Body of pancreas (tissue), 4 donors: ENCODE measurements at regions not wholly inside any gene's neighbourhood (a gene's known extent, or its start where the extent isn't known, plus 50 kb on each side); places are given as distances from the start of the nearest gene placed in this dataset.
A peak's percentile ranks its signal among the peaks of the same experiment; 100 is the strongest.

Experiments
- ATAC-seq: fragments of 150-250 bp; one replicate; pipeline ENCODE4 v1.9.1; 2016
- DNase-seq, 4 donors: peaks; one replicate each; pipeline ENCODE4 v3.0.0-alpha.2; 2019
- H3K27ac ChIP-seq, 4 donors: fragments of 200-600 bp; sonication (generic); 1 replicate in 3 of 4; 2 replicates in 1 of 4; pipeline versions ENCODE4 v1.5.1 to v1.6.1; 2016 to 2019; ENCODE audit warnings: mild to moderate bottlenecking in 1 of 4, mixed read lengths in 1 of 4, moderate library complexity in 1 of 4
- H3K27me3 ChIP-seq, 2 donors: fragments of 200-600 bp; sonication (generic); one replicate each; pipeline ENCODE4 v1.6.0; 2016; ENCODE audit warnings: mild to moderate bottlenecking in 1 of 2
- H3K36me3 ChIP-seq, 2 donors: fragments of 200-600 bp; sonication (generic); replicated peaks in 1 of 2; 2 replicates each; pipeline ENCODE4 v1.5.1; 2016; ENCODE audit warnings: low read depth in 2 of 2; ENCODE audit not compliant: insufficient read depth in 1 of 2
- H3K4me1 ChIP-seq: fragments of 200-600 bp; sonication (generic); one replicate; pipeline ENCODE4 v1.6.0; 2016
- H3K4me3 ChIP-seq, 2 donors: fragments of 200-600 bp; sonication (generic); 1 replicate in 1 of 2; 2 replicates in 1 of 2; pipeline ENCODE4 v1.5.1; 2016 to 2019
- H3K9me3 ChIP-seq, 3 donors: fragments of 200-600 bp; sonication (generic); 1 replicate in 2 of 3; 2 replicates in 1 of 3; pipeline ENCODE4 v1.5.1; 2016
- POLR2A ChIP-seq, 3 donors: fragments of 450-650 bp; IDR thresholded peaks; one replicate each; pipeline ENCODE4 v1.6.1; 2016; ENCODE audit warnings: antibody characterized with exemption in 3 of 3, mild to moderate bottlenecking in 2 of 3
- whole genome bisulfite sequencing, 2 donors: methylation state at CpG; one replicate each; pipeline ENCODE4 v1.1.5; 2017; 5-methylcytosine and 5-hydroxymethylcytosine counted together
- intact Hi-C: fragments of 100-400 bp; cut with DNase I; formaldehyde crosslinking; loops from one replicate; pipeline ENCODE4 v1.15.1; 2023
- TF ChIP-seq, protein P1 (sequence below), 7 experiments: fragments of 450-650 bp in 4 of 7; fragments of 200-600 bp in 3 of 7; sonication (generic) in 3 of 7; IDR thresholded peaks; one replicate each; pipeline ENCODE4 v1.5.1; 2016 to 2019; ENCODE audit warnings: antibody characterized with exemption in 7 of 7

DNA sequence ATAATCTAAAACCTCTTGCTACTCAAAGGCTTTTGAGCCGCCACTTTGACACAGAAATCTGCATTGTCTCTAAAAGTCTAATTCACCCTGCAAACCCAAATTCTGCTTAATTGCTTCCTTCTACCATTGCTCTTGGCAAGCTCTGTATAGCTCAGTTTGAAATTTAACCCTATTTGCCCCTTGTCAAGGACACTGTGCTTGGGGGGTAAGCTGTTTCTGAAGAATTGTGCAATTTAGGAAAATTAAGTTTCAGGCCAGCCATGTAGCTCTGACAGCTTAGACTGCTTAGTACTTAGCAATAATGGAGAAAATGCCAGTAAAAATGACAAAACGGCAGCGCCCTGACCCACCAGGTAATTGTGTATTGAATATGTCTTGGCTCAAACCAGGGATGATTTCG is 282.2 kb downstream of the OLFM4 start:
- 38 to 42% methylated on average over 4 of the region's 4 CpGs for WGBS, 2 donors
- H3K36me3 ChIP-seq: no peaks in the 10 kb centered on the region
- H3K9me3 ChIP-seq: no peaks in the 10 kb centered on the region
- peak overlapping the region in 1 of 4 donors; percentile 1 for H3K27ac ChIP-seq
- intact Hi-C loops: no loop called here
- H3K4me3 ChIP-seq: no peak overlapping the region
- no peak for DNase-seq
- peak; percentile 77 for ATAC-seq
- no peaks in the 10 kb centered on the region for H3K27me3 ChIP-seq
- TF ChIP-seq POLR2A (IDR thresholded peaks at IDR 0.05): no peak
- TF ChIP-seq, protein P1, sequence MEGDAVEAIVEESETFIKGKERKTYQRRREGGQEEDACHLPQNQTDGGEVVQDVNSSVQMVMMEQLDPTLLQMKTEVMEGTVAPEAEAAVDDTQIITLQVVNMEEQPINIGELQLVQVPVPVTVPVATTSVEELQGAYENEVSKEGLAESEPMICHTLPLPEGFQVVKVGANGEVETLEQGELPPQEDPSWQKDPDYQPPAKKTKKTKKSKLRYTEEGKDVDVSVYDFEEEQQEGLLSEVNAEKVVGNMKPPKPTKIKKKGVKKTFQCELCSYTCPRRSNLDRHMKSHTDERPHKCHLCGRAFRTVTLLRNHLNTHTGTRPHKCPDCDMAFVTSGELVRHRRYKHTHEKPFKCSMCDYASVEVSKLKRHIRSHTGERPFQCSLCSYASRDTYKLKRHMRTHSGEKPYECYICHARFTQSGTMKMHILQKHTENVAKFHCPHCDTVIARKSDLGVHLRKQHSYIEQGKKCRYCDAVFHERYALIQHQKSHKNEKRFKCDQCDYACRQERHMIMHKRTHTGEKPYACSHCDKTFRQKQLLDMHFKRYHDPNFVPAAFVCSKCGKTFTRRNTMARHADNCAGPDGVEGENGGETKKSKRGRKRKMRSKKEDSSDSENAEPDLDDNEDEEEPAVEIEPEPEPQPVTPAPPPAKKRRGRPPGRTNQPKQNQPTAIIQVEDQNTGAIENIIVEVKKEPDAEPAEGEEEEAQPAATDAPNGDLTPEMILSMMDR (IDR thresholded peaks at IDR 0.05): no peak
- no peaks in the 10 kb centered on the region for H3K4me1 ChIP-seq

DNA sequence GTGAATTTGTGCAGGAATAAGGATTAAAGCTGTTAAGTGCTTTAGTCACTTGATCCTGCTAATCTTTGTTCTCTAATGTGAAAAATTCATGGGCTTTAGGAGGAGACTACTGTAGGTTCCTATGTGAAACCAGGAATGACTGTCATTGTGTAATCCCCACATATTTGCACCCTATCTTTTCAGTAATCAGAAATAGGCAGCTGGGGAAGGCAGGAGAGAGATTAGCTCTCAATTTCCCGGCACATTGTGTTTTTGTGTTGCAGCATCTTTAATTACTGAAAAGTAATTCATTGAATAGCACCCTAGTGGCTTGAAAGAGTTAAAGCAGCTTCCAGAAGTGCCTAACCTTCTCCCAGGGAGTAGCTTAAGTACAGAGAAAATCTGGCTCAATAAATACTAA is 282.9 kb downstream of the OLFM4 start:
- no peak for ATAC-seq
- H3K4me1 ChIP-seq: no peaks in the 10 kb centered on the region
- no peak for TF ChIP-seq POLR2A (IDR thresholded peaks at IDR 0.05)
- TF ChIP-seq, protein P1 (IDR thresholded peaks at IDR 0.05): no peak

DNA sequence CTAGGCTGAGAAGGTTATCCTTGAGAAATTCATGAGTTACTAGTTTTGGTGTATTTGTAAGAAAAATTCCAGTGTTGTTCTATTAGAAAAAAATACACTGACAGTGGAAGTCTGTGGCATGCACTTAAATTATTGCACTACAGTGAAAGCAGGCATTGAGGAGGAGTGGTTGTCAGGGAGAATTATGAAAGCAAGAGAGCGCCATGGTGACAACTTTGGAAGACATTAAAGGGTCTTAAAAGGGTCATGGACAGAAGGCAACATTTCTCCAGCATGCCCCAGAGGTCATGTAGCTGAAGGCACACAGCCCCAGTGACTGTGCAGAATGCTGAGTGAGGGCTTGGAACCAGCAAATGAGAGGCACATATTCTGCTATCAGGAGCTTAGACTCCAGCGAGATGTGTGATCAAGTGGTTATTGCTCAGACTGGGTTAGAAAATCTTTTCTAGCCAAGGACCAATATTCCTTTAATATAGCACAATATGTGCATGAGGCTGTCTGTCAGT is 292.7 kb downstream of the OLFM4 start:
- DNase-seq: no peak

More for the DNA sequence above, 282.9 kb downstream of the OLFM4 start:
- WGBS, 2 donors: 11 to 27% methylated on average over 1 of the region's 1 CpG
- H3K36me3 ChIP-seq: no peaks in the 10 kb centered on the region
- no peak overlapping the region for H3K27ac ChIP-seq
- H3K4me3 ChIP-seq: no peak overlapping the region
- intact Hi-C loops: no loop called here
- H3K27me3 ChIP-seq: no peaks in the 10 kb centered on the region
- H3K9me3 ChIP-seq: no peaks in the 10 kb centered on the region
- no peak for DNase-seq

DNA sequence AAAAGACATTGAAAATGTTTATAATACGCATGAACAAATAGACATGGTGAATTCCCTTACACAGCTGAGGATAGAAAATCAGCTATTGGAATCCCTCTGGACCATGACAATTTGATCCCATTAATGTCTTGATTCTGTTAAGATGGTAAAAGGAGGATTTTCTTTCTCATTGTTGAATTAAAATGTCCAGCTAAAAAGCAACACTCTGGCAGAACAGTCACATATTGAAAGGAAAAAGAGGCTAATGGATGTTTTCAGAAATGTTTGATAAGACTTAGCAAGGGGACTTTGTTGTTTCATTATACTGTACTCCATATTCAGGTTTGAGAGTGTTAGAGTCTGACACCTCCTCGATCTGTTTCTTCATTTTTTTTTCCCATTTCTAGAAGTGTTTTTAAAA is 296.0 kb downstream of the OLFM4 start:
- no peaks in the 10 kb centered on the region for H3K9me3 ChIP-seq
- H3K27me3 ChIP-seq: no peaks in the 10 kb centered on the region
- no peak for ATAC-seq
- no peaks in the 10 kb centered on the region for H3K36me3 ChIP-seq
- H3K27ac ChIP-seq: no peak overlapping the region
- TF ChIP-seq POLR2A (IDR thresholded peaks at IDR 0.05): no peak
- TF ChIP-seq, protein P1 (IDR thresholded peaks at IDR 0.05): no peak
- 30 to 52% methylated on average over 2 of the region's 2 CpGs for WGBS, 2 donors
- H3K4me3 ChIP-seq: no peak overlapping the region
- intact Hi-C loops: no loop called here
- H3K4me1 ChIP-seq: no peaks in the 10 kb centered on the region
- DNase-seq: no peak

More for the DNA sequence above, 292.7 kb downstream of the OLFM4 start:
- Histone ChIP-seq H3K27me3 (no peaks in the 10 kb centered on the region), H3K9me3 (no peaks in the 10 kb centered on the region), H3K27ac (no peak overlapping the region), H3K4me1 (no peaks in the 10 kb centered on the region), H3K36me3 (no peaks in the 10 kb centered on the region), H3K4me3 (no peak overlapping the region)
- no peak for ATAC-seq
- 50 to 59% methylated on average over 2 of the region's 2 CpGs for WGBS, 2 donors
- TF ChIP-seq POLR2A (IDR thresholded peaks at IDR 0.05): no peak
- intact Hi-C loops: no loop called here

DNA sequence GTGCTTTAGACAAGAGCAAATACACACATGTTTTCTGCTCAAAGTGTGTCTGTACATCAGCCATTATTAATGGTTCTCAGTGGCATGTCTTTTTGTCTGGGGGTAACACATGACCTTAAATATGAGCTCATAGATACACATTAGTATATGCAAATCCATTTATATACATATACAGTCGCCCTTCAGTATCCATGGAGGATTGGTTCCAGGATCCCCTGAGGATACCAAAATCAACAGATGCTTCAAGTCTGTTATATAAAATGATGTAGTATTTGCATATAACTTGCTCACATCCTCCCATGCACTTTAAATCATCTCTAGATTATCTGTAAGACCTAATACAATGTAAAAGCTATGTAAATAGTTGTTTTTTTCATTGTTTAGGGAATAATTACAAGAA is 298.1 kb downstream of the OLFM4 start:
- WGBS, 2 donors: 45 to 50% methylated on average over 1 of the region's 1 CpG
- no peaks in the 10 kb centered on the region for H3K4me1 ChIP-seq
- ATAC-seq: no peak
- no peaks in the 10 kb centered on the region for H3K36me3 ChIP-seq
- H3K27ac ChIP-seq: no peak overlapping the region
- H3K9me3 ChIP-seq: no peaks in the 10 kb centered on the region
- TF ChIP-seq POLR2A (IDR thresholded peaks at IDR 0.05): no peak
- TF ChIP-seq, protein P1 (IDR thresholded peaks at IDR 0.05): no peak
- intact Hi-C loops: no loop called here
- H3K4me3 ChIP-seq: no peak overlapping the region
- H3K27me3 ChIP-seq: no peaks in the 10 kb centered on the region
- DNase-seq: no peak
